Neuronal stem cell (in vitro differentiated cells): ENCODE measurements at regions not wholly inside any gene's neighbourhood (a gene's known extent, or its start where the extent isn't known, plus 50 kb on each side); places are given as distances from the start of the nearest gene placed in this dataset.

Experiments used
- DNase-seq: peaks from one replicate; pipeline ENCODE4 v3.0.0-alpha.2; 2013; ENCODE audit warnings: low spot score
- H2AFZ ChIP-seq: one replicate; pipeline ENCODE4 v1.6.1; 2013; ENCODE audit warnings: mild to moderate bottlenecking, low read length, inconsistent platforms
- H2AK5ac ChIP-seq: 2 replicates; pipeline ENCODE4 v1.6.1; 2013; ENCODE audit warnings: low read depth, mild to moderate bottlenecking, inconsistent platforms, low read length, moderate library complexity, mixed read lengths
- H2BK120ac ChIP-seq: 2 replicates; pipeline ENCODE4 v1.6.1; 2013; ENCODE audit warnings: low read depth, mild to moderate bottlenecking, inconsistent platforms, low read length, moderate library complexity, mixed read lengths
- H2BK12ac ChIP-seq: one replicate; pipeline ENCODE4 v1.6.1; 2013; ENCODE audit warnings: low read length, inconsistent platforms
- H2BK15ac ChIP-seq: 2 replicates; pipeline ENCODE4 v1.6.1; 2013; ENCODE audit warnings: mild to moderate bottlenecking, low read length, inconsistent platforms, mixed read lengths
- H2BK5ac ChIP-seq: one replicate; pipeline ENCODE4 v1.6.1; 2013; ENCODE audit warnings: inconsistent platforms, mild to moderate bottlenecking, low read length, moderate library complexity
- H3K14ac ChIP-seq: one replicate; pipeline ENCODE4 v1.6.1; 2013; ENCODE audit warnings: low read length, inconsistent platforms
- H3K18ac ChIP-seq: 2 replicates; pipeline ENCODE4 v1.6.1; 2013; ENCODE audit warnings: low read length, inconsistent platforms
- H3K23ac ChIP-seq: 2 replicates; pipeline ENCODE4 v1.6.1; 2013; ENCODE audit warnings: low read depth, mild to moderate bottlenecking, mixed read lengths, low read length, inconsistent platforms; ENCODE audit not compliant: poor library complexity
- H3K27ac ChIP-seq: replicated peaks from 3 replicates; pipeline ENCODE4 v1.5.1; 2013; ENCODE audit warnings: low read length, inconsistent platforms
- H3K27me3 ChIP-seq, 3 experiments: 2 replicates each; pipeline ENCODE4 v1.6.1; 2013; ENCODE audit warnings: low read length in 3 of 3, mild to moderate bottlenecking in 2 of 3, inconsistent platforms in 1 of 3, low read depth in 1 of 3, mixed read lengths in 1 of 3, moderate library complexity in 1 of 3; ENCODE audit not compliant: control insufficient read depth in 3 of 3, insufficient read depth in 3 of 3
- H3K36me3 ChIP-seq, 2 donors: replicated peaks in 1 of 2; 2 replicates each; pipeline ENCODE4 v1.6.1; 2013; ENCODE audit warnings: low read length in 2 of 2; ENCODE audit not compliant: control insufficient read depth in 2 of 2, insufficient read depth in 2 of 2
- H3K4ac ChIP-seq: 2 replicates; pipeline ENCODE4 v1.6.1; 2013; ENCODE audit warnings: inconsistent platforms, mild to moderate bottlenecking, low read length, moderate library complexity
- H3K4me1 ChIP-seq, 2 donors: 1 replicate in 1 of 2; 2 replicates in 1 of 2; pipeline ENCODE4 v1.6.1; 2013; ENCODE audit warnings: low read length in 2 of 2, low read depth in 1 of 2; ENCODE audit not compliant: control insufficient read depth in 2 of 2, insufficient read depth in 1 of 2
- H3K4me2 ChIP-seq: one replicate; pipeline ENCODE4 v1.6.1; 2013; ENCODE audit warnings: mild to moderate bottlenecking, low read length, inconsistent platforms; ENCODE audit not compliant: insufficient read depth, poor library complexity, severe bottlenecking
- H3K4me3 ChIP-seq, 2 donors: 2 replicates each; pipeline ENCODE4 v1.5.1; 2013; ENCODE audit warnings: low read length in 2 of 2, mild to moderate bottlenecking in 2 of 2, inconsistent platforms in 1 of 2, moderate library complexity in 1 of 2
- H3K79me1 ChIP-seq: one replicate; pipeline ENCODE4 v1.6.1; 2013; ENCODE audit warnings: low read depth, mild to moderate bottlenecking, inconsistent platforms, low read length, moderate library complexity
- H3K9ac ChIP-seq: one replicate; pipeline ENCODE4 v1.6.1; 2013; ENCODE audit warnings: mild to moderate bottlenecking, low read depth, low read length, inconsistent platforms; ENCODE audit not compliant: poor library complexity
- H3K9me3 ChIP-seq, 2 donors: replicated peaks in 1 of 2; 2 replicates each; pipeline versions ENCODE3 to v1.6.1; 2013; ENCODE audit warnings: low read length in 2 of 2, mild to moderate bottlenecking in 2 of 2, inconsistent platforms in 1 of 2, low read depth in 1 of 2, mixed read lengths in 1 of 2, moderate library complexity in 1 of 2; ENCODE audit not compliant: control insufficient read depth in 2 of 2, insufficient read depth in 1 of 2
- H4K8ac ChIP-seq: one replicate; pipeline ENCODE4 v1.6.1; 2013; ENCODE audit warnings: low read depth, mild to moderate bottlenecking, inconsistent platforms, low read length, moderate library complexity
- H4K91ac ChIP-seq: one replicate; pipeline ENCODE4 v1.6.1; 2013; ENCODE audit warnings: low read length, low read depth, mild to moderate bottlenecking, inconsistent platforms; ENCODE audit not compliant: poor library complexity
- WGBS, 2 donors: extraction: QIAGEN DNeasy Blood & Tissue Kit; methylation state at CpG; one replicate each; pipeline ENCODE4 v1.1.7; 2013; ENCODE audit warnings: missing lambda C conversion rate in 2 of 2, mixed read lengths in 1 of 2; ENCODE audit not compliant: insufficient read length in 2 of 2, insufficient replicate concordance in 1 of 2; ENCODE audit errors: extremely low coverage in 2 of 2; 5-methylcytosine and 5-hydroxymethylcytosine counted together

GRCh38 chr2:15751477-15751876, 159.8 kb downstream of the DDX1 start:
- Histone ChIP-seq H2BK5ac (no peak overlapping the region), H3K18ac (no peak overlapping the region), H3K27me3 (peaks cover 0 to 6% (median 0%) of the 10 kb centered on the region in 3 experiments), H2BK15ac (no peak overlapping the region), H3K9me3 (peaks cover 0 to 4% of the 10 kb centered on the region in 2 donors), H4K91ac (no peak overlapping the region), H2BK120ac (no peak overlapping the region), H3K4ac (no peak overlapping the region), H3K4me2 (no peak overlapping the region), H3K23ac (no peak overlapping the region), H3K4me1 (peaks cover 3 to 15% of the 10 kb centered on the region in 2 donors), H3K14ac (no peak overlapping the region), H3K4me3 (no peak overlapping the region), H2BK12ac (no peak overlapping the region), H3K9ac (no peak overlapping the region), H4K8ac (no peak overlapping the region), H3K27ac (no peak overlapping the region), H2AK5ac (no peak overlapping the region), H2AFZ (no peak overlapping the region), H3K36me3 (no peaks in the 10 kb centered on the region), H3K79me1 (no peaks in the 10 kb centered on the region)
- WGBS, 2 donors: no CpG with 5 or more reads among the region's 2 CpGs
- no peak for DNase-seq

GRCh38 chr2:15752552-15753232, 161.0 kb downstream of the DDX1 start:
- no peak overlapping the region for H3K18ac ChIP-seq
- H2BK15ac ChIP-seq: no peak overlapping the region
- no peak overlapping the region for H2AK5ac ChIP-seq
- H3K9ac ChIP-seq: no peak overlapping the region
- no peaks in the 10 kb centered on the region for H3K36me3 ChIP-seq
- H2AFZ ChIP-seq: no peak overlapping the region
- H2BK12ac ChIP-seq: no peak overlapping the region
- H3K79me1 ChIP-seq: no peaks in the 10 kb centered on the region
- no peak overlapping the region for H3K14ac ChIP-seq
- no peak overlapping the region for H2BK120ac ChIP-seq
- no peak overlapping the region for H3K4ac ChIP-seq
- no peak overlapping the region for H3K4me2 ChIP-seq
- H4K8ac ChIP-seq: no peak overlapping the region
- H3K27me3 ChIP-seq: peaks cover 0 to 10% (median 0%) of the 10 kb centered on the region in 3 experiments
- no CpG with 5 or more reads among the region's 2 CpGs for WGBS, 2 donors
- no peak overlapping the region for H3K27ac ChIP-seq
- peaks cover 0 to 7% of the 10 kb centered on the region in 2 donors for H3K9me3 ChIP-seq
- H3K23ac ChIP-seq: no peak overlapping the region
- no peak overlapping the region for H4K91ac ChIP-seq
- DNase-seq: no peak
- H3K4me1 ChIP-seq: peaks cover under 1 to 8% of the 10 kb centered on the region in 2 donors
- no peak overlapping the region for H2BK5ac ChIP-seq
- no peak overlapping the region for H3K4me3 ChIP-seq

- Histone ChIP-seq H2BK5ac (no peak overlapping the region), H3K14ac (no peak overlapping the region), H3K9me3 (peaks cover 0 to 7% of the 10 kb centered on the region in 2 donors), H2AFZ (no peak overlapping the region), H3K23ac (no peak overlapping the region), H3K9ac (no peak overlapping the region), H3K4me1 (peaks cover 0 to 3% of the 10 kb centered on the region in 2 donors), H2BK12ac (no peak overlapping the region), H3K4me3 (no peak overlapping the region), H4K91ac (no peak overlapping the region), H3K79me1 (no peaks in the 10 kb centered on the region), H3K27me3 (peaks cover 0 to 11% (median 0%) of the 10 kb centered on the region in 3 experiments), H3K27ac (no peak overlapping the region), H2AK5ac (no peak overlapping the region), H3K4me2 (no peak overlapping the region), H4K8ac (no peak overlapping the region), H2BK15ac (peak overlapping the region; percentile 7), H3K36me3 (no peaks in the 10 kb centered on the region), H3K4ac (no peak overlapping the region), H3K18ac (peak overlapping the region; percentile 45), H2BK120ac (no peak overlapping the region)
- no CpG with 5 or more reads among the region's 7 CpGs for WGBS, 2 donors
- DNase-seq: no peak
Measured at GRCh38 chr2:15753233-15753798, 161.6 kb downstream of the DDX1 start.

- Histone ChIP-seq H2BK15ac (peak overlapping the region; percentile 73), H3K4me2 (no peak overlapping the region), H2BK120ac (no peak overlapping the region), H3K27ac (no peak overlapping the region), H3K14ac (no peak overlapping the region), H2BK5ac (no peak overlapping the region), H4K8ac (no peak overlapping the region), H3K9me3 (peaks cover 0 to 7% of the 10 kb centered on the region in 2 donors), H3K18ac (peak overlapping the region; percentile 57), H3K27me3 (peaks cover 0 to 11% (median 0%) of the 10 kb centered on the region in 3 experiments), H3K4me3 (no peak overlapping the region), H3K23ac (no peak overlapping the region), H3K4ac (no peak overlapping the region), H4K91ac (no peak overlapping the region), H3K36me3 (no peaks in the 10 kb centered on the region), H3K79me1 (no peaks in the 10 kb centered on the region), H3K4me1 (no peaks in the 10 kb centered on the region), H2AFZ (no peak overlapping the region), H2AK5ac (peak overlapping the region; percentile 77), H3K9ac (no peak overlapping the region), H2BK12ac (no peak overlapping the region)
- WGBS, 2 donors: no CpG with 5 or more reads among the region's 15 CpGs
- DNase-seq: no peak
Measured at GRCh38 chr2:15753811-15754702, 162.4 kb downstream of the DDX1 start.
